K562 (cell line): ENCODE measurements at regions not wholly inside any gene's neighbourhood (a gene's known extent, or its start where the extent isn't known, plus 50 kb on each side); places are given as distances from the start of the nearest gene placed in this dataset.

ENCODE experiments used
- ATAC-seq: fragments of 200-7000 bp; cut with Tn5 transposase; 3 replicates; pipeline ENCODE4 v1.9.1; 2020; ENCODE audit warnings: moderate library complexity
- BruUV-seq: library from RNA; stranded (reverse); fragments of 400-500 nt; replicated peaks from 2 replicates; lab custom pipeline; 2021; lab: Mats Ljungman, UMichigan
- CTCF ChIA-PET: fragments of 300-600 bp; formaldehyde crosslinking; extraction: SDS; loops from one replicate; lab custom pipeline; 2021; ENCODE audit warnings: low intra/inter-chr PET ratio; lab: Yijun Ruan, JAX
- POLR2A ChIA-PET: fragments of 300-600, 350-650 bp; sonication (Branson Sonifier 250); formaldehyde crosslinking; extraction: SDS; loops from one replicate; lab custom pipeline; 2021; ENCODE audit warnings: antibody characterized with exemption, inconsistent platforms; lab: Yijun Ruan, JAX
- DNase-seq, 4 experiments: peaks; one replicate each; pipeline versions ENCODE4 v3.0.0 to v3.0.0-alpha.2; 2011 to 2018; ENCODE audit warnings: low spot score in 3 of 4, mixed read lengths in 3 of 4; ENCODE audit errors: extremely low read depth in 1 of 4
- FAIRE-seq: peaks from 2 replicates; lab custom pipeline; 2011; peaks lifted over from hg19 to GRCh38; lab: Jason Lieb, UNC
- H2AFZ ChIP-seq: 2 replicates; pipeline ENCODE4 v1.6.0; 2011; ENCODE audit warnings: low read depth, low read length, control low read depth, inconsistent platforms
- H3K27ac ChIP-seq: fragments of 200-600 bp; 3 replicates; pipeline ENCODE4 v1.8.0; 2011; ENCODE audit warnings: low read depth, mild to moderate bottlenecking, control low read depth, inconsistent platforms, low read length, moderate library complexity, mixed read lengths; ENCODE audit errors: extremely low read depth
- H3K27me3 ChIP-seq, 2 experiments: fragments of 300-600 bp in 1 of 2; 2 replicates in 1 of 2; 3 replicates in 1 of 2; pipeline versions ENCODE4 v1.6.0 to v1.8.0; 2011; ENCODE audit warnings: inconsistent platforms in 2 of 2, low read length in 2 of 2, mild to moderate bottlenecking in 1 of 2, mixed read lengths in 1 of 2, moderate library complexity in 1 of 2; ENCODE audit not compliant: control insufficient read depth in 2 of 2, insufficient read depth in 2 of 2
- H3K36me3 ChIP-seq: fragments of 300-600 bp; 3 replicates; pipeline ENCODE4 v1.8.0; 2011; ENCODE audit warnings: mild to moderate bottlenecking, low read length, inconsistent platforms; ENCODE audit not compliant: control insufficient read depth, insufficient read depth
- H3K4me1 ChIP-seq, 2 experiments: fragments of 200-600 bp in 1 of 2; replicated peaks in 1 of 2; 2 replicates in 1 of 2; 3 replicates in 1 of 2; pipeline versions ENCODE4 v1.5.1 to v1.8.0; 2011; ENCODE audit warnings: inconsistent platforms in 2 of 2, low read length in 2 of 2, mild to moderate bottlenecking in 1 of 2, mixed read lengths in 1 of 2, moderate library complexity in 1 of 2; ENCODE audit not compliant: control insufficient read depth in 2 of 2, insufficient read depth in 2 of 2
- H3K4me2 ChIP-seq: 2 replicates; pipeline ENCODE4 v1.6.1; 2011; ENCODE audit warnings: low read length, control low read depth, inconsistent platforms, mixed read lengths; ENCODE audit not compliant: insufficient read depth
- H3K4me3 ChIP-seq: fragments of 200-600 bp; sonication (generic), shearing (Covaris generic); 2 replicates; pipeline ENCODE4 v1.5.1; 2016; ENCODE audit warnings: control low read depth, inconsistent platforms
- H3K79me2 ChIP-seq: fragments of 200-600 bp; 3 replicates; pipeline ENCODE4 v1.8.0; 2011; ENCODE audit warnings: low read length, inconsistent platforms; ENCODE audit not compliant: control insufficient read depth, insufficient read depth
- H3K9ac ChIP-seq, 2 experiments: 2 replicates each; pipeline versions ENCODE4 v1.6.0 to v1.6.1; 2011; ENCODE audit warnings: low read depth in 2 of 2, low read length in 2 of 2, control low read depth in 1 of 2, inconsistent platforms in 1 of 2, mild to moderate bottlenecking in 1 of 2, mixed read lengths in 1 of 2; ENCODE audit not compliant: insufficient read depth in 1 of 2
- H3K9me1 ChIP-seq: one replicate; pipeline ENCODE4 v1.6.0; 2011; ENCODE audit warnings: inconsistent platforms, mild to moderate bottlenecking, low read length, moderate library complexity; ENCODE audit not compliant: control insufficient read depth, insufficient read depth
- H3K9me3 ChIP-seq: replicated peaks from 2 replicates; pipeline ENCODE4 v1.5.1; 2011; ENCODE audit warnings: low read depth, low read length, inconsistent platforms; ENCODE audit not compliant: control insufficient read depth, insufficient read depth
- H4K20me1 ChIP-seq: replicated peaks from 2 replicates; pipeline ENCODE4 v1.6.1; 2011; ENCODE audit warnings: low read length, inconsistent platforms, mixed read lengths; ENCODE audit not compliant: control insufficient read depth, insufficient read depth
- CUX1 ChIP-seq: fragments of 200-800 bp; sonication (Bioruptor generic); IDR thresholded peaks from 2 replicates; pipeline ENCODE4 v1.6.1; 2016; ENCODE audit warnings: missing genetic modification characterization, missing compliant biosample characterization
- POLR2B ChIP-seq: fragments of 450-650 bp; IDR thresholded peaks from 2 replicates; pipeline ENCODE4 v1.6.1; 2018; ENCODE audit warnings: low read depth; ENCODE audit not compliant: partially characterized antibody
- SMAD1 ChIP-seq: fragments of 150-350 bp; IDR thresholded peaks from 2 replicates; pipeline ENCODE4 v1.6.1; 2014; ENCODE audit warnings: low read length, low read depth; ENCODE audit not compliant: partially characterized antibody
- SRSF1 ChIP-seq: fragments of 200-400 bp; formaldehyde crosslinking; IDR thresholded peaks from 2 replicates; pipeline ENCODE4 v1.6.1; 2017; ENCODE audit warnings: mild to moderate bottlenecking, low read depth, low read length, moderate library complexity
- ZEB2 ChIP-seq: fragments of 450-650 bp; IDR thresholded peaks from 2 replicates; pipeline ENCODE4 v1.6.1; 2016
- ZNF668 ChIP-seq: fragments of 250-450 bp; sonication (Bioruptor Pico); IDR thresholded peaks from 2 replicates; pipeline ENCODE4 v1.8.0; 2022; ENCODE audit warnings: mild to moderate bottlenecking, inconsistent platforms
- in situ Hi-C: fragments of 300-500 bp; cut with MboI; formaldehyde crosslinking; loops from 4 replicates; pipeline ENCODE4 v1.15.0; 2018; ENCODE audit warnings: inconsistent platforms, mixed read lengths
- intact Hi-C: fragments of 100-400 bp; cut with micrococcal nuclease; formaldehyde crosslinking; loops from 2 replicates; pipeline ENCODE4 v1.14.2; 2022

- no peak for TF ChIP-seq CUX1 (CRISPR knock-in tag)
Measured at GRCh38 chr2:189267491-189267890, 87.9 kb upstream of the COL5A2 start (continued).

- no peak overlapping the region for H3K9ac ChIP-seq
- DNase-seq: no peak
- BruUV-seq: no TSS peak
- no peaks in the 10 kb centered on the region for H3K36me3 ChIP-seq
- H4K20me1 ChIP-seq: no peaks in the 10 kb centered on the region
- no peaks in the 10 kb centered on the region for H3K27me3 ChIP-seq
- no peaks in the 10 kb centered on the region for H3K9me1 ChIP-seq
- no peaks in the 10 kb centered on the region for H3K79me2 ChIP-seq
- no peak overlapping the region for H3K27ac ChIP-seq
- H2AFZ ChIP-seq: no peak overlapping the region
- ATAC-seq: no peak
- FAIRE-seq: no peak
- H3K4me2 ChIP-seq: no peak overlapping the region
- CTCF ChIA-PET: no interaction called here
- no peaks in the 10 kb centered on the region for H3K4me1 ChIP-seq
- in situ Hi-C loops (no loop called here), intact Hi-C loops (no loop called here)
- no peaks in the 10 kb centered on the region for H3K9me3 ChIP-seq
- H3K4me3 ChIP-seq: no peak overlapping the region
- TF ChIP-seq ZNF668 (CRISPR knock-in tag) (no peak), ZEB2 (no peak), SMAD1 (no peak), POLR2B (no peak), SRSF1 (no peak)
- POLR2A ChIA-PET: no interaction called here
Measured at GRCh38 chr2:189267925-189268579, 88.5 kb upstream of the COL5A2 start.
